Ecto neural progenitor cell (in vitro differentiated cells): ENCODE measurements at regions not wholly inside any gene's neighbourhood (a gene's known extent, or its start where the extent isn't known, plus 50 kb on each side); places are given as distances from the start of the nearest gene placed in this dataset.
"Not testable (repeated sequence)": the region's sequence is repeated elsewhere in the genome, so short reads cannot be mapped to it uniquely, and the experiment has no call there.

Experiments
- DNase-seq: peaks from one replicate; pipeline ENCODE4 v3.0.0-alpha.2; 2018; ENCODE audit warnings: low spot score

GRCh38 chr21:38614558-38614957 lies 116.3 kb upstream of the ERG start:
- DNase-seq, result no peak

GRCh38 chr21:38619480-38619879 lies 121.2 kb upstream of the ERG start:
- DNase-seq, result no peak

- no peak for DNase-seq
Measured at GRCh38 chr21:38619992-38620479, 121.8 kb upstream of the ERG start.

- no peak for DNase-seq
Measured at GRCh38 chr21:38621132-38621531, 122.9 kb upstream of the ERG start.

- DNase-seq, result no peak
Measured at GRCh38 chr21:38622081-38622826, 124.0 kb upstream of the ERG start.

- no peak for DNase-seq
Measured at GRCh38 chr21:38622827-38623209, 124.5 kb upstream of the ERG start.

- no peak for DNase-seq
Measured at GRCh38 chr21:38623552-38623951, 125.3 kb upstream of the ERG start.

- DNase-seq, result no peak
Measured at GRCh38 chr21:38625000-38625399, 126.7 kb upstream of the ERG start.

GRCh38 chr21:38626306-38626705 lies 128.0 kb upstream of the ERG start:
- DNase-seq, result no peak

GRCh38 chr21:38628349-38628748 lies 130.1 kb upstream of the ERG start:
- DNase-seq, result no peak

GRCh38 chr21:38631206-38631605 lies 132.9 kb upstream of the ERG start:
- no peak for DNase-seq

- no peak for DNase-seq
Measured at GRCh38 chr21:38631676-38632075, 133.4 kb upstream of the ERG start.

- DNase-seq, result no peak
Measured at GRCh38 chr21:38637161-38637560, 138.9 kb upstream of the ERG start.

GRCh38 chr21:38639571-38640354 lies 141.5 kb upstream of the ERG start:
- no peak for DNase-seq

- DNase-seq, result not testable (repeated sequence)
Measured at GRCh38 chr21:38640355-38640742, 142.1 kb upstream of the ERG start.

- no peak for DNase-seq
Measured at GRCh38 chr21:38643404-38644023, 145.2 kb upstream of the ERG start.

- DNase-seq, result no peak
Measured at GRCh38 chr21:38645282-38645681, 147.0 kb upstream of the ERG start.

- no peak for DNase-seq
Measured at GRCh38 chr21:38646213-38646837, 148.0 kb upstream of the ERG start.

- no peak for DNase-seq
Measured at GRCh38 chr21:38649120-38649519, 150.8 kb upstream of the ERG start.

- no peak for DNase-seq
Measured at GRCh38 chr21:38651570-38651969, 153.3 kb upstream of the ERG start.

GRCh38 chr21:38652396-38652795 lies 153.3 kb upstream of the ETS2 start:
- no peak for DNase-seq

- DNase-seq, result no peak
Measured at GRCh38 chr21:38654580-38654979, 151.1 kb upstream of the ETS2 start.

GRCh38 chr21:38658511-38658910 lies 147.2 kb upstream of the ETS2 start:
- DNase-seq, result no peak
